Skeletal muscle tissue (tissue), 3 donors: ENCODE measurements at regions not wholly inside any gene's neighbourhood (a gene's known extent, or its start where the extent isn't known, plus 50 kb on each side); places are given as distances from the start of the nearest gene placed in this dataset.

Experiments
- H3K27ac ChIP-seq: one replicate; pipeline ENCODE4 v1.7.0; 2013; ENCODE audit warnings: mild to moderate bottlenecking, low read depth, low read length, inconsistent platforms
- H3K27me3 ChIP-seq, 3 donors: one replicate each; pipeline ENCODE4 v1.7.0; 2013; ENCODE audit warnings: low read length in 3 of 3; ENCODE audit not compliant: control insufficient read depth in 3 of 3, insufficient read depth in 3 of 3
- H3K36me3 ChIP-seq, 3 donors: one replicate each; pipeline ENCODE4 v1.7.0; 2013; ENCODE audit warnings: low read length in 3 of 3; ENCODE audit not compliant: control insufficient read depth in 3 of 3, insufficient read depth in 3 of 3
- H3K4me1 ChIP-seq, 3 donors: one replicate each; pipeline ENCODE4 v1.7.0; 2013; ENCODE audit warnings: low read length in 3 of 3, mild to moderate bottlenecking in 3 of 3; ENCODE audit not compliant: control insufficient read depth in 3 of 3, insufficient read depth in 3 of 3
- H3K4me3 ChIP-seq, 3 donors: one replicate each; pipeline ENCODE4 v1.7.0; 2013; ENCODE audit warnings: low read length in 3 of 3
- H3K9ac ChIP-seq, 3 donors: one replicate each; pipeline ENCODE4 v1.7.0; 2013; ENCODE audit warnings: low read length in 3 of 3, mild to moderate bottlenecking in 3 of 3, moderate library complexity in 2 of 3, low read depth in 1 of 3
- H3K9me3 ChIP-seq, 3 donors: one replicate each; pipeline ENCODE4 v1.7.0; 2013; ENCODE audit warnings: low read length in 3 of 3; ENCODE audit not compliant: control insufficient read depth in 3 of 3
- donor health status: Osteomylitis.

GRCh38 chr10:2659660-2660209 lies 407.6 kb upstream of the PFKP start:
- no peak overlapping the region for H3K9ac ChIP-seq
- peaks cover 0 to 2% (median 0%) of the 10 kb centered on the region in 3 donors for H3K27me3 ChIP-seq
- H3K9me3 ChIP-seq = no peaks in the 10 kb centered on the region
- no peaks in the 10 kb centered on the region for H3K4me1 ChIP-seq
- H3K27ac ChIP-seq = no peak overlapping the region
- H3K36me3 ChIP-seq = no peaks in the 10 kb centered on the region
- no peak overlapping the region for H3K4me3 ChIP-seq

GRCh38 chr10:2658780-2659179 lies 408.6 kb upstream of the PFKP start:
- Histone ChIP-seq H3K9me3 (no peaks in the 10 kb centered on the region), H3K9ac (no peak overlapping the region)

GRCh38 chr10:2650328-2650727 lies 417.0 kb upstream of the PFKP start:
- H3K36me3 ChIP-seq = no peaks in the 10 kb centered on the region
- no peak overlapping the region for H3K27ac ChIP-seq
- H3K4me1 ChIP-seq = no peaks in the 10 kb centered on the region
- H3K9me3 ChIP-seq = no peaks in the 10 kb centered on the region
- no peak overlapping the region for H3K9ac ChIP-seq
- no peak overlapping the region for H3K4me3 ChIP-seq
- no peaks in the 10 kb centered on the region for H3K27me3 ChIP-seq

More at GRCh38 chr10:2658780-2659179, 408.6 kb upstream of the PFKP start:
- no peak overlapping the region for H3K27ac ChIP-seq
- no peaks in the 10 kb centered on the region for H3K4me1 ChIP-seq
- H3K27me3 ChIP-seq = peaks cover 0 to 2% (median 0%) of the 10 kb centered on the region in 3 donors
- no peak overlapping the region for H3K4me3 ChIP-seq
- H3K36me3 ChIP-seq = no peaks in the 10 kb centered on the region

- Histone ChIP-seq H3K27me3 (no peaks in the 10 kb centered on the region), H3K4me1 (no peaks in the 10 kb centered on the region), H3K9ac (no peak overlapping the region), H3K4me3 (no peak overlapping the region), H3K36me3 (no peaks in the 10 kb centered on the region), H3K9me3 (no peaks in the 10 kb centered on the region), H3K27ac (no peak overlapping the region)
Observed at GRCh38 chr10:2641028-2641427, 426.3 kb upstream of the PFKP start.

- Histone ChIP-seq H3K27me3 (no peaks in the 10 kb centered on the region), H3K4me3 (no peak overlapping the region), H3K9me3 (no peaks in the 10 kb centered on the region), H3K4me1 (no peaks in the 10 kb centered on the region), H3K36me3 (no peaks in the 10 kb centered on the region), H3K9ac (no peak overlapping the region), H3K27ac (no peak overlapping the region)
Observed at GRCh38 chr10:2633630-2634029, 433.7 kb upstream of the PFKP start.

GRCh38 chr10:2631557-2632205 lies 435.7 kb upstream of the PFKP start:
- H3K4me1 ChIP-seq = no peaks in the 10 kb centered on the region
- H3K27ac ChIP-seq = no peak overlapping the region
- H3K9me3 ChIP-seq = no peaks in the 10 kb centered on the region
- no peaks in the 10 kb centered on the region for H3K27me3 ChIP-seq
- no peak overlapping the region for H3K9ac ChIP-seq
- no peaks in the 10 kb centered on the region for H3K36me3 ChIP-seq
- H3K4me3 ChIP-seq = no peak overlapping the region

GRCh38 chr10:2628705-2629104 lies 438.6 kb upstream of the PFKP start:
- Histone ChIP-seq H3K9me3 (no peaks in the 10 kb centered on the region), H3K36me3 (no peaks in the 10 kb centered on the region), H3K9ac (no peak overlapping the region), H3K27ac (no peak overlapping the region), H3K4me1 (no peaks in the 10 kb centered on the region), H3K4me3 (no peak overlapping the region), H3K27me3 (no peaks in the 10 kb centered on the region)

- Histone ChIP-seq H3K9me3 (no peaks in the 10 kb centered on the region), H3K9ac (no peak overlapping the region), H3K27me3 (no peaks in the 10 kb centered on the region), H3K4me3 (no peak overlapping the region), H3K27ac (no peak overlapping the region), H3K36me3 (no peaks in the 10 kb centered on the region), H3K4me1 (no peaks in the 10 kb centered on the region)
Observed at GRCh38 chr10:2627969-2628368, 439.4 kb upstream of the PFKP start.

- H3K36me3 ChIP-seq = no peaks in the 10 kb centered on the region
- H3K9ac ChIP-seq = no peak overlapping the region
- no peaks in the 10 kb centered on the region for H3K4me1 ChIP-seq
- H3K9me3 ChIP-seq = no peaks in the 10 kb centered on the region
- no peak overlapping the region for H3K27ac ChIP-seq
- H3K4me3 ChIP-seq = no peak overlapping the region
- no peaks in the 10 kb centered on the region for H3K27me3 ChIP-seq
Observed at GRCh38 chr10:2625094-2625493, 442.3 kb upstream of the PFKP start.

- no peak overlapping the region for H3K4me3 ChIP-seq
- no peak overlapping the region for H3K9ac ChIP-seq
- no peaks in the 10 kb centered on the region for H3K27me3 ChIP-seq
- no peaks in the 10 kb centered on the region for H3K9me3 ChIP-seq
- H3K4me1 ChIP-seq = no peaks in the 10 kb centered on the region
- H3K27ac ChIP-seq = no peak overlapping the region
- H3K36me3 ChIP-seq = no peaks in the 10 kb centered on the region
Observed at GRCh38 chr10:2623675-2624274, 443.6 kb upstream of the PFKP start.
